IMR-90 (cell line): ENCODE measurements at regions not wholly inside any gene's neighbourhood (a gene's known extent, or its start where the extent isn't known, plus 50 kb on each side); places are given as distances from the start of the nearest gene placed in this dataset.

Experiments
- ATAC-seq: fragments of 200-7000 bp; cut with Tn5 transposase; 2 replicates; pipeline ENCODE4 v1.9.1; 2020; ENCODE audit warnings: low read depth, mild to moderate bottlenecking, moderate library complexity
- BruUV-seq: library from RNA; stranded (reverse); fragments of 400-500 nt; replicated peaks from 2 replicates; lab custom pipeline; 2021; lab: Mats Ljungman, UMichigan
- CTCF ChIA-PET: fragments of 300-600 bp; formaldehyde crosslinking; extraction: SDS; loops from one replicate; lab custom pipeline; 2021; ENCODE audit warnings: antibody characterized with exemption; lab: Yijun Ruan, JAX
- POLR2A ChIA-PET: fragments of 300-600 bp; sonication (Branson Sonifier 250); formaldehyde crosslinking; loops from one replicate; lab custom pipeline; 2022; ENCODE audit warnings: antibody characterized with exemption; ENCODE audit not compliant: unreplicated experiment; lab: Charles Lee
- DNase-seq: peaks from one replicate; pipeline ENCODE4 v3.0.0; 2013
- H2AFZ ChIP-seq: replicated peaks from 2 replicates; pipeline ENCODE3; 2013; ENCODE audit warnings: low read length, mild to moderate bottlenecking; ENCODE audit not compliant: poor library complexity
- H2AK5ac ChIP-seq: 2 replicates; pipeline ENCODE4 v1.6.1; 2013; ENCODE audit warnings: low read depth, low read length, inconsistent platforms
- H2AK9ac ChIP-seq: replicated peaks from 2 replicates; pipeline ENCODE3; 2013; ENCODE audit warnings: mild to moderate bottlenecking, low read depth, low read length, moderate library complexity; ENCODE audit not compliant: poor library complexity
- H2BK120ac ChIP-seq: 2 replicates; pipeline ENCODE4 v1.6.1; 2013; ENCODE audit warnings: low read depth, low read length, inconsistent platforms
- H2BK15ac ChIP-seq: 3 replicates; pipeline ENCODE4 v1.6.1; 2013; ENCODE audit warnings: low read depth, low read length, inconsistent platforms
- H2BK20ac ChIP-seq: 2 replicates; pipeline ENCODE4 v1.6.1; 2013; ENCODE audit warnings: low read depth, mild to moderate bottlenecking, inconsistent platforms, low read length, moderate library complexity
- H2BK5ac ChIP-seq: 2 replicates; pipeline ENCODE4 v1.6.1; 2013; ENCODE audit warnings: mild to moderate bottlenecking, low read depth, low read length, inconsistent platforms; ENCODE audit not compliant: poor library complexity, severe bottlenecking
- H3K14ac ChIP-seq: replicated peaks from 2 replicates; pipeline ENCODE4 v1.6.1; 2013; ENCODE audit warnings: low read depth, low read length, inconsistent platforms
- H3K18ac ChIP-seq: 2 replicates; pipeline ENCODE4 v1.6.1; 2013; ENCODE audit warnings: low read depth, low read length, control low read depth
- H3K23ac ChIP-seq: 2 replicates; pipeline ENCODE4 v1.6.1; 2013; ENCODE audit warnings: low read depth, low read length, inconsistent platforms
- H3K27ac ChIP-seq: 2 replicates; pipeline ENCODE4 v1.5.1; 2013; ENCODE audit warnings: mild to moderate bottlenecking, control low read depth, low read length; ENCODE audit not compliant: insufficient read depth
- H3K27me3 ChIP-seq: 2 replicates; pipeline ENCODE4 v1.6.1; 2013; ENCODE audit warnings: low read length; ENCODE audit not compliant: control insufficient read depth, insufficient read depth
- H3K36me3 ChIP-seq: 2 replicates; pipeline ENCODE4 v1.6.1; 2013; ENCODE audit warnings: low read length, mixed read lengths; ENCODE audit not compliant: control insufficient read depth, insufficient read depth
- H3K4ac ChIP-seq: 2 replicates; pipeline ENCODE4 v1.6.1; 2013; ENCODE audit warnings: low read depth, low read length, inconsistent platforms
- H3K4me1 ChIP-seq: 2 replicates; pipeline ENCODE4 v1.6.1; 2013; ENCODE audit warnings: low read length, mixed read lengths; ENCODE audit not compliant: control insufficient read depth, insufficient read depth
- H3K4me2 ChIP-seq: 2 replicates; pipeline ENCODE4 v1.6.1; 2013; ENCODE audit warnings: low read depth, mild to moderate bottlenecking, control low read depth, low read length, moderate library complexity
- H3K4me3 ChIP-seq: 2 replicates; pipeline ENCODE4 v1.5.1; 2013; ENCODE audit warnings: low read depth, mild to moderate bottlenecking, control low read depth, low read length, moderate library complexity; ENCODE audit not compliant: insufficient read depth
- H3K56ac ChIP-seq: 2 replicates; pipeline ENCODE4 v1.6.1; 2013; ENCODE audit warnings: low read length, inconsistent platforms; ENCODE audit not compliant: insufficient read depth; ENCODE audit errors: extremely low read depth
- H3K79me1 ChIP-seq, 2 experiments: 2 replicates each; pipeline ENCODE4 v1.6.1; 2013; ENCODE audit warnings: low read length in 2 of 2, inconsistent platforms in 1 of 2, low read depth in 1 of 2
- H3K9ac ChIP-seq: 2 replicates; pipeline ENCODE4 v1.6.1; 2013; ENCODE audit warnings: low read depth, low read length, control low read depth
- H3K9me1 ChIP-seq: 2 replicates; pipeline ENCODE4 v1.6.1; 2013; ENCODE audit warnings: low read length, inconsistent platforms; ENCODE audit not compliant: insufficient read depth
- H3K9me3 ChIP-seq: 2 replicates; pipeline ENCODE4 v1.6.1; 2013; ENCODE audit warnings: low read length; ENCODE audit not compliant: control insufficient read depth, insufficient read depth
- H4K20me1 ChIP-seq: 2 replicates; pipeline ENCODE4 v1.6.1; 2013; ENCODE audit warnings: low read length, inconsistent platforms; ENCODE audit not compliant: insufficient read depth
- H4K5ac ChIP-seq: 2 replicates; pipeline ENCODE4 v1.6.1; 2013; ENCODE audit warnings: mild to moderate bottlenecking, low read depth, low read length, control low read depth
- H4K8ac ChIP-seq, 2 experiments: 2 replicates each; pipeline ENCODE4 v1.6.1; 2013; ENCODE audit warnings: low read depth in 2 of 2, low read length in 2 of 2, control low read depth in 1 of 2, inconsistent platforms in 1 of 2
- H4K91ac ChIP-seq: 2 replicates; pipeline ENCODE4 v1.6.1; 2013; ENCODE audit warnings: low read depth, low read length, inconsistent platforms; ENCODE audit not compliant: insufficient read depth
- BHLHE40 ChIP-seq: fragments of 150-350 bp; IDR thresholded peaks from 2 replicates; pipeline ENCODE4 v1.6.1; 2016; ENCODE audit warnings: mild to moderate bottlenecking, low read depth, low read length
- MAFK ChIP-seq: IDR thresholded peaks from 2 replicates; pipeline ENCODE4 v1.6.1; 2012; ENCODE audit warnings: low read depth, low read length, improper control_type of control experiment
- MXI1 ChIP-seq: IDR thresholded peaks from 2 replicates; pipeline ENCODE4 v1.6.1; 2012; ENCODE audit warnings: low read depth, mild to moderate bottlenecking, low read length, moderate library complexity, borderline replicate concordance
- POLR2A ChIP-seq: IDR thresholded peaks from 2 replicates; pipeline ENCODE4 v1.6.1; 2012; ENCODE audit warnings: mild to moderate bottlenecking, low read depth, low read length
- RAD21 ChIP-seq: IDR thresholded peaks from 2 replicates; pipeline ENCODE4 v1.6.1; 2012; ENCODE audit warnings: low read length, improper control_type of control experiment
- RCOR1 ChIP-seq: IDR thresholded peaks from 2 replicates; pipeline ENCODE4 v1.6.1; 2012; ENCODE audit warnings: mild to moderate bottlenecking, low read length, improper control_type of control experiment; ENCODE audit not compliant: insufficient replicate concordance
- RFX5 ChIP-seq: IDR thresholded peaks from 2 replicates; pipeline ENCODE4 v1.8.0; 2012; ENCODE audit warnings: low read depth, mild to moderate bottlenecking, low read length, moderate library complexity
- WGBS, 2 experiments: methylation state at CpG; one replicate each; pipeline versions ENCODE4 v1.1.5 to v1.1.7; 2013; ENCODE audit warnings: missing lambda C conversion rate in 2 of 2; ENCODE audit not compliant: insufficient read length in 1 of 2; ENCODE audit errors: extremely low coverage in 2 of 2; 5-methylcytosine and 5-hydroxymethylcytosine counted together
- dilution Hi-C: fragments of 300-500 bp; cut with HindIII; formaldehyde crosslinking; loops from one replicate; pipeline ENCODE4 v1.14.3; 2018; ENCODE audit warnings: low sequenced_read_pairs; ENCODE audit not compliant: unreplicated experiment
- in situ Hi-C: fragments of 300-500 bp; cut with MboI; formaldehyde crosslinking; loops from 3 replicates; pipeline ENCODE4 v1.14.3; 2019; ENCODE audit warnings: low sequenced_read_pairs, inconsistent platforms, mixed read lengths
- intact Hi-C: fragments of 100-400 bp; cut with micrococcal nuclease; formaldehyde crosslinking; loops from 2 replicates; pipeline ENCODE4 v1.10.0; 2022

GRCh38 chr4:85368932-85369331, 106.0 kb upstream of the ARHGAP24 start:
- no peaks in the 10 kb centered on the region for H3K79me1 ChIP-seq
- no peak overlapping the region for H3K27ac ChIP-seq
- no peaks in the 10 kb centered on the region for H3K9me3 ChIP-seq
- H3K23ac ChIP-seq = no peak overlapping the region
- H2BK120ac ChIP-seq = no peak overlapping the region
- no TSS peak for BruUV-seq
- no peak overlapping the region for H2BK15ac ChIP-seq
- no peaks in the 10 kb centered on the region for H3K36me3 ChIP-seq
- TF ChIP-seq RCOR1 = no peak
- TF ChIP-seq RAD21 = no peak
- no peak for TF ChIP-seq MAFK
- no peak for TF ChIP-seq MXI1
- TF ChIP-seq BHLHE40 = no peak
- no peak for TF ChIP-seq RFX5
- no peak for TF ChIP-seq POLR2A
- H3K4me2 ChIP-seq = no peak overlapping the region
- no peak overlapping the region for H2BK20ac ChIP-seq
- H3K4ac ChIP-seq = no peak overlapping the region
- ATAC-seq (no peak), DNase-seq (no peak)
- CTCF ChIA-PET = interaction anchor here (1.3 kb wide), 1 partner anchor 219 kb away, joined by 4 read pairs; no protein-coding TSS in a partner anchor
- POLR2A ChIA-PET = no interaction called here
- dilution Hi-C loops (no loop called here), intact Hi-C loops (no loop called here), in situ Hi-C loops (no loop called here)
- H4K20me1 ChIP-seq = no peaks in the 10 kb centered on the region
- no peak overlapping the region for H4K91ac ChIP-seq
- no peak overlapping the region for H3K56ac ChIP-seq
- no peak overlapping the region for H2AK9ac ChIP-seq
- H3K27me3 ChIP-seq = no peaks in the 10 kb centered on the region; the same call in 1 of the 2 replicates
- no peaks in the 10 kb centered on the region for H3K9me1 ChIP-seq
- H2AK5ac ChIP-seq = no peak overlapping the region
- H2AFZ ChIP-seq = no peak overlapping the region
- H4K5ac ChIP-seq = no peak overlapping the region
- H3K18ac ChIP-seq = no peak overlapping the region
- H2BK5ac ChIP-seq = no peak overlapping the region
- no peak overlapping the region for H3K9ac ChIP-seq
- no peaks in the 10 kb centered on the region for H3K4me1 ChIP-seq
- H3K4me3 ChIP-seq = no peak overlapping the region
- 60% methylated on average over 1 of the region's 1 CpG; no CpG with 5 or more reads in 1 of the 2 experiments for WGBS, 2 experiments
- no peak overlapping the region for H4K8ac ChIP-seq
- H3K14ac ChIP-seq = no peak overlapping the region
